ENCODE measurements at regions not wholly inside any gene's neighbourhood (a gene's known extent, or its start where the extent isn't known, plus 50 kb on each side); places are given as distances from the start of the nearest gene placed in this dataset.

DNA sequence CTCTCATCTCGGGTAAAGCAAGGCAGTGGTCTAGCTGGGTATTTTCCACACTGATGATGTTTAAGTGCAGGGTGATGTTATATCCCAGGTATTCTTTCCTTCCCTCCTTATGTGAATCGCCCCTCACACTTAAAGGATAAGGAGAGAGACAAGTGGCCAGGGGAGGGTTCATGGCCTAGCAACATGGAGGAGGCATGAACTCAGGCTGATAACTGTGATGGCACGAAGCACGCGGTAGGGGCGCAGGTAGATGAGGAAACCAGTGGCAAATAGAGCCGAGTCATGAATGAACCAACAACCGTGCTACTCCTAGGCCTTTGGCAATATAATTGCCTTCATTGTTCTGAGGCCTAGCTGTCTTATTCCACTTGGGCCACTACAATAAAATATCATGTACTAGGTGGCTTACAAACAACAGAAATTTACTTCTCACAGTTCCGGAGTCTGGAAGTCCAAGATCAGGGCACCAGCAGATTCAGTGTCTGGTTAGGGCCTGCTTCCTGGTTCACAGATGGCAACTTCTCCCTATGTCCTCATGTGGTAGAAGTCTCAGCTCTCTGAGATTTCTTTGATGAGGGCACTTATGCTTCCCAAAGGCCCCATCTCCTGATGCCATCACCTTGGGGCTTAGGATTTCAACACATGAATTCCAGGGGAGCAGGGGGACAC, 56.0 kb upstream of the PIK3CG start:
- DNase-seq (ENCODE audit: low read depth, low spot score) = no peak

DNA sequence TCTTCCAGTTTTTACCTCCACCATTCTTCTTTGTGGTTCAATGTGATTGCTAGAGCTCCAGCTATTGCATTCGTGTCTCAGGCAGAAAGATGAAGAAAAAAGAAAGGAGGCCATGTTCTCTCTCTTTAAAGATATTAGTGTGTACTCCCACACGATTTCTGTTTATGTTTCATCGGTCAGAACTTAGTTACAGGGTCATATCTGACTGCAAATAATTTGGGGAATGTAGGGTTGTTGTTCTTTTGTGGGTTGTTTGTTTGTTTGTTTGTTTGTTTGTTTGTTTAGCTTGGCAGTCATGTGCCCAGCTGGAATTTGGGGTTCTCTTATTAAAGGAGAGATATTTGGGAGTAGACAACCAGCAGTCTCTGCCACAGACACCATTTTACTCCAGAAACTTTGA, 53.6 kb upstream of the PIK3CG start:
- no peak for DNase-seq (ENCODE audit: low read depth, low spot score)

DNA sequence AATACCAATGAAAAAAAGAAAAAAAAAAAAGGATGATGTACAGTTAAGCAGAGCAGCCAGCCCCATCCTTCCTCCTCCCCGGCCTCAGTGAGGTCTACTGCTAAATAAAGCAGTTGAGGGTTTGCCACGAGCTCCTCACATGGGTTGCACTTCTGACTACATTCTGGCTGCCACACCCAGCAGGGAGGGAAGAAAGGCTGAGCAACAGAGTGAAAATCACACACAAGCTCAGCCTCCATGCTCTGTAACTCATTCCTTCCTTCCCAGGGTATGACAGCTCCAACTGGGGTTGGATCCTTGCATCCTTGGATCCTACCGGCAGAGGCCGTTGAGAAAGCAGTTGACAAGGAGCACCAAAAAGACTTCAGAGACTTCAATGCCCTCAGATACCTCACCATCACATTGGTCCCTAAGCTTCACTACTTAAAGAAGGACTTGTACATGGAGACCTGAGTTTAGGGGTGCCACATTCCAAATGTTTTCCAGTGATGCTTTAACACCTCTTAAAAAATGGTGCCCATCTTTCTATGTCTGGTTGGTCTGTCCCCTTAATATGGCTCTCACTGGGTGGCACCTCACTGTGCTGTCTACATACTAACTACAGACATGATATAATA, 52.9 kb upstream of the PIK3CG start:
- DNase-seq (ENCODE audit: low read depth, low spot score) = no peak

DNA sequence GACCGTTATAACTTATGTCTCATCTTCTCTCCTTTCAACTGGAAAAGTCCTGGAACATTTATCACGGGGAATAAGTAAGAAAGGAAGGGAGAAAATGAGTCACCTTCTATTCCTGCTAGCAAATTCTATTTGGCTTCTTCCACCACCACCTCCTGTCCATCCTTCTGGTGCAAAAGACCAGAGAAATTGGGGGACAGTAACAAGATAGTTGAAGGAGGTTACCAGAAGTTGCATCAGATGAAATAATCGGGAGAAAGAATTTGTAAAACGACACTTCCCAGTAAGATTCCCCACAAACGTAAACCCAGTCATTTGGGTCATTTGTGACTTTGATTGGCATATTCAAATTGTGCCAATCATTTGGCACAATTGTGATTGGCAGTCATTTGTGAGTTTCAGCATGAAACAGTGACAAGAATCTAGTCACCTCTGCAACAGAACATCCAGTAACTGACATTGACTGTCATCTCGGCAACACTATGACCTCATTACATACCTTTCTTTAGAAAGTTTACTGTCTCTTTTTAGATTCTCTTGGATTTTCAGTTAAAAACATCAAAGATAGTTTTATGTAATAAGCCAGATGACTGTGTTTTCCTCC, 51.3 kb upstream of the PIK3CG start:
- DNase-seq (ENCODE audit: low read depth, low spot score) = no peak

DNA sequence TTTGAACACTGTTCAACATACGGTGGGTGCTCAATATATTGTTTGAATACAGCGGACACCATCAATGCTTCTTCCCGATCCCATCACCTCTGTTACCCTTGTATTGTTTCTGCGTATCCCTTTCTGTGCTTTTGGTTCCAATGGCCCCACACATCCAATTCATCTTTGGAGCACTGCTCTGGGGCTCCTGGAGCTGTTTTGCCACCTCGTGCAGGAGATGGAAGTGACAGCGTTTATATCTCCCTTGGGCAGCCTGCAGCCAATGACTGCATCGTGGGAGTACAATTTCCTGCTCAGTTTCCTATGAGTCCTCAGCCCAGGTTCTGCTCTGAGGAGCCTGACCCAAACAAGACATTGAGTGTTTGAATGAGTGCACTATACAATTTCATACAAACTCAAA, 50.2 kb upstream of the PIK3CG start:
- DNase-seq (ENCODE audit: low read depth, low spot score) = no peak
